PFSK-1 (cell line): ENCODE measurements at regions not wholly inside any gene's neighbourhood (a gene's known extent, or its start where the extent isn't known, plus 50 kb on each side); places are given as distances from the start of the nearest gene placed in this dataset.

ENCODE experiments used
- FOXP2 ChIP-seq: optimal IDR thresholded peaks from 2 replicates; pipeline ENCODE3; 2011; ENCODE audit warnings: borderline replicate concordance, control low read depth, inconsistent platforms; ENCODE audit not compliant: insufficient read depth; ENCODE audit errors: extremely low read length, extremely low read depth
- POLR2AphosphoS5 ChIP-seq: IDR thresholded peaks from 2 replicates; pipeline ENCODE4 v1.6.1; 2012; ENCODE audit warnings: low read depth, mild to moderate bottlenecking, control low read depth, low read length, moderate library complexity

GRCh38 chr5:90017239-90017638 is 392.3 kb downstream of the CETN3 start:
- TF ChIP-seq FOXP2, result no peak
- TF ChIP-seq POLR2AphosphoS5, result no peak
